NT2/D1 (cell line): ENCODE measurements at regions not wholly inside any gene's neighbourhood (a gene's known extent, or its start where the extent isn't known, plus 50 kb on each side); places are given as distances from the start of the nearest gene placed in this dataset.

Experiments used
- YY1 ChIP-seq: IDR thresholded peaks from 2 replicates; pipeline ENCODE4 v1.6.1; 2011; ENCODE audit not compliant: insufficient read length, insufficient read depth
- ZNF274 ChIP-seq: IDR thresholded peaks from 2 replicates; pipeline ENCODE4 v1.6.1; 2011; ENCODE audit warnings: mild to moderate bottlenecking, low read depth, low read length

- TF ChIP-seq YY1 (no peak), ZNF274 (no peak)
These were observed 222.7 kb upstream of the PTBP2 start for GRCh38 chr1:96498744-96499340.
